ENCODE measurements at regions not wholly inside any gene's neighbourhood (a gene's known extent, or its start where the extent isn't known, plus 50 kb on each side); places are given as distances from the start of the nearest gene placed in this dataset.

GRCh38 chr2:71277536-71278103 lies 50.7 kb upstream of the PAIP2B start:
- WGBS, 2 donors = 8 to 9% methylated on average over 18 of the region's 18 CpGs
- H3K36me3 ChIP-seq = no peaks in the 10 kb centered on the region
- DNase-seq = peak; percentile 25 to 48
- no peak overlapping the region for H3K27ac ChIP-seq
- H3K4me3 ChIP-seq = peak overlapping the region in 3 of 4 donors; percentile 52 to 71 (median 56)
- H3K9me3 ChIP-seq = no peaks in the 10 kb centered on the region
- peak; percentile 45 to 72 for ATAC-seq (ENCODE audit: low FRiP score in 2 of 2)
- TF ChIP-seq POLR2AphosphoS5 (IDR thresholded peaks at IDR 0.05) (peak in 1 of 2 donors; percentile 9), CTCF (IDR thresholded peaks at IDR 0.05) (peak in 2 of 6 experiments; percentile 17 to 20), POLR2A (IDR thresholded peaks at IDR 0.05) (no peak)
- H3K4me1 ChIP-seq = peaks cover 13 to 23% (median 22%) of the 10 kb centered on the region in 4 donors
- H3K27me3 ChIP-seq = peaks cover 0 to 18% (median 3%) of the 10 kb centered on the region in 4 donors

GRCh38 chr2:71277147-71277475 lies 50.2 kb upstream of the PAIP2B start:
- H3K27ac ChIP-seq = peak overlapping the region in 1 of 4 donors; percentile 30
- H3K36me3 ChIP-seq = no peaks in the 10 kb centered on the region
- H3K4me3 ChIP-seq = peak overlapping the region in 3 of 4 donors; percentile 52 to 71 (median 56)
- 4 to 5% methylated on average over 5 of the region's 5 CpGs for WGBS, 2 donors
- no peak for TF ChIP-seq POLR2A (IDR thresholded peaks at IDR 0.05)
- TF ChIP-seq POLR2AphosphoS5 (IDR thresholded peaks at IDR 0.05) = no peak
- TF ChIP-seq CTCF (IDR thresholded peaks at IDR 0.05) = no peak
- no peak for TF ChIP-seq EP300 (IDR thresholded peaks at IDR 0.05)
- ATAC-seq (ENCODE audit: low FRiP score in 2 of 2) = no peak
- DNase-seq = no peak
- H3K27me3 ChIP-seq = peaks cover 0 to 17% (median 3%) of the 10 kb centered on the region in 4 donors
- peaks cover 13 to 23% (median 22%) of the 10 kb centered on the region in 4 donors for H3K4me1 ChIP-seq
- H3K9me3 ChIP-seq = no peaks in the 10 kb centered on the region

- H3K27me3 ChIP-seq = peaks cover 0 to 15% (median 3%) of the 10 kb centered on the region in 4 donors
- H3K4me1 ChIP-seq = peaks cover 13 to 23% (median 22%) of the 10 kb centered on the region in 4 donors
- no peaks in the 10 kb centered on the region for H3K36me3 ChIP-seq
- H3K27ac ChIP-seq = peak overlapping the region in 2 of 4 donors; percentile 9 to 30
- H3K4me3 ChIP-seq = peak overlapping the region; percentile 11 to 71 (median 54)
- 1 to 3% methylated on average over 8 to 52 of the region's 93 CpGs for WGBS, 2 donors
- peak in 3 of 6 experiments; percentile 11 to 37 (median 16) for TF ChIP-seq CTCF (IDR thresholded peaks at IDR 0.05)
- TF ChIP-seq EP300 (IDR thresholded peaks at IDR 0.05) = no peak
- TF ChIP-seq POLR2AphosphoS5 (IDR thresholded peaks at IDR 0.05) = peak in 1 of 2 donors; percentile 34
- peak in 2 of 4 donors; percentile 21 to 43 for TF ChIP-seq POLR2A (IDR thresholded peaks at IDR 0.05)
- DNase-seq (peak; percentile 85 to 98), ATAC-seq (ENCODE audit: low FRiP score in 2 of 2) (peak; percentile 97 to 100)
- H3K9me3 ChIP-seq = no peaks in the 10 kb centered on the region
Observed at GRCh38 chr2:71276311-71277146, 49.6 kb upstream of the PAIP2B start.

Measured in upper lobe of left lung (tissue), 6 donors.